ENCODE measurements at regions not wholly inside any gene's neighbourhood (a gene's known extent, or its start where the extent isn't known, plus 50 kb on each side); places are given as distances from the start of the nearest gene placed in this dataset.
"Not testable (repeated sequence)": the region's sequence is repeated elsewhere in the genome, so short reads cannot be mapped to it uniquely, and the experiment has no call there.

- DNase-seq: no peak
These were observed 1048.8 kb upstream of the ACO1 start for GRCh38 chr9:31335529-31336234.

GRCh38 chr9:31336386-31336785 is 1048.1 kb upstream of the ACO1 start:
- no peak for DNase-seq

DNA sequence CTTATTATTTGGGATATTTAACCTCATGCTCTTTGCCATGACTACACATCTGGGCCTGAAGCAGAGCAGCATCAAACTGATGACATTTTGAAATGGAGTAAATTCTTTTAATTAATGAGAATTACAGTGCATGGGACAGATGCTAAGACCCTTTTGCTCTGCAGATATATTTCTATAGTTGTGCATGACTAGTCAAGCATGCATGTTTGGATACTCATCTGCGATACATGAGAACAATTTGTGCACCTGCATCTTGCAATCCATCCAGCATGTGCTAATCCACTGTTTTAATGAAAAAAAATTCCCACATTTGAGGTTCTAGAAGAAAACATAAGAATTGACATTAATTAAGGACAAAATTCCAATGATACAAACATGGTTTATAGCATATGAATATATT is 1047.6 kb upstream of the ACO1 start:
- no peak for DNase-seq

GRCh38 chr9:31347082-31347617 is 1037.3 kb upstream of the ACO1 start:
- no peak for DNase-seq

DNA sequence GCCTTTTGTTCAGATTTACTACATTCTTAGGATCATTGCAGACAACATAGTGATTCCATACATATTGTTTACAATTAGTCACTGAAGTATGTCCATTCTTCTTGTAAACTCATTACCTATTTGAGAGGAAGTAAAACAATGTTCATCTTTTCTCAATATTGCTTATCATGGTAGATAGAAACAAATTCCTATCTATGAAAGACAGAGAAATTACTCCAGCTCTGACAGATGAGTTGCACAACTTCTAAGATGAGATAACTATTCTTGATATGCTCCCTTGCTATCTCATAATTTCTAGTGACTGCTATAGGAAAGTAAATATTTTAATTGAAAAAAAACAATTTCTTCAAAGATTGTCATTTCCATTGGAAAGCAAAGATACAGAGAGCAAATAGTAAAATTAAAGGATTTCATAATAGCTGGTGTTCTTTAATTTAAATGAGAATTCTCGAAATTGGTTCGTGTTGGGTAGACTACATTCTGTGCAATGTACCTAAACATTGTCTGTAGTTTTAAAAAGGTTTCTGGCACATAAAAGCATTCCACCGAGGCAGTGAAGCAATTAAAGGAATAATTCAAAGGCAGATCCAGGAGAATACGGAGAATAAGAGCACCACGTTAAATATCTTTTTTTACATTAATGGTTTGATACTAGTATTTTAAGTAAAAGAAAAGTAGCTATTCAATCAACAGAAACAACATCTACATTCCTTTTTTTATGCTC is 1029.1 kb upstream of the ACO1 start:
- no peak for DNase-seq

- DNase-seq: no peak
These were observed 1028.5 kb upstream of the ACO1 start for GRCh38 chr9:31355965-31356364.

DNA sequence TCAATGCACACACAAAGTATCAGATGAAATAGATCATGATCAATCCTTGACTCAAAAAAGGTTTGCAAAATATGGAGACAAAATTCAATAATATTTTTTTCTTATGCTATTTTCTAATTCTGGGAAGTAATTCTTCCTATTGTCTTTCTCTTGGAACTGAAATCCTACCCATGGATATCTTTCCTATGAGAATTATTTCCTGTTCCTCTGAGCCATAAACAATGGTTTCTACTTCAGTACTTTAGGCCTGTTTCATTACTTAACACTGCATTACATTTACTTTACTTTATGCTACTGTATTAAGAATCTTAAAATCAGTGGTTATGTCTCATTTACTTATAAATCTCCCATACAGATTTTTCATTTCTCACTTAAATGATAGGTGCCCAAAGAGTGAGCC is 1025.4 kb upstream of the ACO1 start:
- no peak for DNase-seq

DNA sequence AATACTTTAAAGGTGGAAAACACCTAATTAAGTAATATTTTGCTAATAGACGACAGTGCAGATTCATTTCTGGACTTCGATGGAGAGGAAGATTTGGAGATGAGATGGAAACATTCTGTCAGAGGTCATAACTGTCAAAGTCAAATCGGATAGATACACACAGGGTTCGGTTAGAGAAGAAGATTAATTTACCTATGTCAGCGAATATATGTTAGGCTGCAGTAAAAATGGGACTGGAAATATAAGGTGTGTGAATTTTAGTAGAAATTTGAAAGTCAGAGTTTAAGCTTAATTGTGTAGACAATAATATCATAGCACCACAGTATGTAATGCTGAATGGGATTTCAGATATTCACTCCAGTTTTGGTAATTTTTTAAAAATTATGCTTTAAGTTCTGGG is 1020.3 kb upstream of the ACO1 start:
- DNase-seq: no peak

DNA sequence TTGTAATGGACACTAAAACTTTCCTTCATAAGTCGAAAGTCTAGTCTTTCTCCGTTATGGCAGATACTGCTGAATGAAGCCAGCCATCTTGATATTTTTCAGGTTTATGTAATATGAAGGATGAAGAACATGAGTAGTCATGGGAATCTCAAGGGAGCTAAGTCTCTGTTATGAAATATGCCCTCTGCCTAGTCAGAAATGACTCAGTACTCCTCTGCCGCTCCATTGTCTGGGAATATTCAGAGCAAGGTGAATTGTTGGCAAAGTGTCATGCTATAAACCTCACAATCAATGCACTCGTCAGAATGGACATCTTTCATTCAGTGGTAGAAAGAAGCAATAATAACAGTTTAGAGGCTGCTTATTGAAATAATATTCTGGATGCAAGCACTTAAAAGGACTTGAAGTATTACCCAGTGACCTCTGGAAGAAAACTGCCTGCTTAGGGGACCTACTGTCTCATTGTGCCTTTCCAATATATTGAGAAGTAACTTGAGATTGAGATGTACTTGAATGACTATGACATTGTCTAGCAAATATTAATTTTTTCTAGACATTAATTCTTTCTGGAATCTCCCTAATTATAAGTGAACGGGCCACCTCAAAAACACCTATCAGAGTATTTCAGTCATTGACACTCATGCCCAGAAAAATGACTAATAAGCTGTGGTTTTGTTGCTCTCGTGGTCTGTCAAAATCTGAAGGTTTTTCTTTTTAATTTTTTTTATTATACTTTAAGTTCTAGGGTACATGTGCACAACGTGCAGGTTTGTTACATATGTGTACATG is 1011.5 kb upstream of the ACO1 start:
- no peak for DNase-seq

DNA sequence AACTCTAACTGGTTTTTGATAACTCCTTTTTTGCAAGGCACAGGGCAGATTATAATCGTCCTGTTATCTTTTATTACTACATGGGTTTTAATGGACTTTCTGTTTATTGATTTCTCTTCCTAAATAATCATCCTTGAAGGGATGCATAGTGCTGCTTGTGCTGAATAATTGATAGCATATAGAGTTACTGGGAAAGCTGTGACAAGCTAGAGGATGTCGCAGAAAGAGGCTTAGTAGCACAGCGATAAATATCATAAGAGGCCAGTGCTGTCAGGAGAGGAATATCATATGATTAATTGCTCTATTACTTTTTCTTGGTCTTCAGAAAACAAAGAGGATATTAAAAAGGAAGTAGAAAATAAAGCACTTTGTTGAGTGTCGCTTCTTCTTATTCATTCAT is 1007.1 kb upstream of the ACO1 start:
- no peak for DNase-seq

DNA sequence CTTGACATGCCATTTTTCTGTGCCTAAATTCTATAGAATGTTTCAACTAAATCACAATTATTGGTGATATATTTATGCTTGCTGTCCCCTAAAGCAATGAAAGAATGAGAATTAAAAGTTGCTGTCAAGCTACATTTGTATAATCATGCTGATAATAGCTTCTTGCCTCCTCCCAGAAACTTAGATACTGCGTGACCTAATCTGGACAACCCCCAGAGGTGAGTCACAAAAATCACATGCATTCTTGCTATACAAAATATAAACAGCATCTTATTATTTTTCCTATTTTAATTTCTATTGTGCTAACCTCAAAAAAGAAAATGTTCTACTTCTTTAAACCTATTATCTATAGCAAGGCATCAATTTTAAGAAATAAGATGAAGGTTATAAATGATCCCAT is 995.8 kb upstream of the ACO1 start:
- DNase-seq: no peak

DNA sequence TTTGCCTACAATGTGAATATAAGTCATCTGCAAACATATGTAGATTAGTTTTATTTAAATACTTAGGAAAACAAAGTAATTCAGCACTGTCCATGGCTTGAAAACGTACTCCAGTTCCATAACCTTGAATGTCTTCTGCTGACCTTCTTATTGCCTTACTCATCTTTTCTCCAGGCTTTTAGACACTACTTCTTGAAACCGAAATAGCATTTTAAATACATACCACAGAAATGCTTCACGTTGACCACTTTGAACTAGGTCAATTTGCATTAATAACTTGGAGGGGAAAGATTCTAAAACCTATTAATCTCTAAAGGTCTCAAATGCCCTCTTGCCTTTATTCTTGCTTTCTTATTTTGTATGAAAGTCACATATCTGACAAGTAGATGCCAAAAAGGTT is 995.4 kb upstream of the ACO1 start:
- no peak for DNase-seq

GRCh38 chr9:31390403-31391025 is 993.9 kb upstream of the ACO1 start:
- DNase-seq: no peak

DNA sequence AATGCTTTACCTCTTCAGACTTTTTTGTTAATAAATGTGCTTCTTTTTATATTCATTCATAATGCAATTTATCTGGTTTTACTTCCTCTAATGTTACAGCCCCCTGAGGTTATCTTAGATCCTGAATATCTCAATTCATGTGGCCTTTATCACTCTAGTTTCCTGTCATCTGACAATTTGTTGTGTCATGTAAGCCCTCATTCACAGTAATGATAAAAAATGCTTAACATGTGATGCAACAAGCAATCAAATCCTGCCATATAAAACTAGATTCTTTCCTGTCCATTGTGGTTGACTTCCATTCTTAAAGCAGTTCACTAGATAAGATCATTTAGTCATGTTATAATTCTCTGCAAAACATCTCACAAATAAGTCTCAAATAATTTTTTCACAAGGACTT is 991.2 kb upstream of the ACO1 start:
- no peak for DNase-seq

- no peak for DNase-seq
These were observed 990.4 kb upstream of the ACO1 start for GRCh38 chr9:31394015-31394473.

- DNase-seq: no peak
These were observed 972.4 kb upstream of the ACO1 start for GRCh38 chr9:31412081-31412480.

GRCh38 chr9:31415164-31415563 is 969.3 kb upstream of the ACO1 start:
- no peak for DNase-seq

DNA sequence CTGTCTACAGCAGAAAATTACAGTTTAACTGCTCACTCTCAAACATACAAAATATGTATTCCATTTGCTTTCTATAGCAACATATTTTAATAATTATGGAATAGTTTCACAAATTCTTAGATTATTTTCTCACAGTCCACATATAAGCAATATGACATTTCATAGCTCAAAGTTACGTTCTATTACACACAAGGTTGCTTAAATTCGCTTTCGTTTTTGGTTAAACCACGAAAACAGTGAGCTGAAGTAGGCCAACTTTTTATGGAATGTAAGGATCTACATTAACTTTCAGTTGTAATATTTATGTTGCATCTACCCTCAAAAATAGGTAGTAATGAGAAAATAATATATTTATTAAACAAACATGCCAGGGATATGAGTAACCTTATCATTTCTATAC is 966.0 kb upstream of the ACO1 start:
- DNase-seq: no peak

DNA sequence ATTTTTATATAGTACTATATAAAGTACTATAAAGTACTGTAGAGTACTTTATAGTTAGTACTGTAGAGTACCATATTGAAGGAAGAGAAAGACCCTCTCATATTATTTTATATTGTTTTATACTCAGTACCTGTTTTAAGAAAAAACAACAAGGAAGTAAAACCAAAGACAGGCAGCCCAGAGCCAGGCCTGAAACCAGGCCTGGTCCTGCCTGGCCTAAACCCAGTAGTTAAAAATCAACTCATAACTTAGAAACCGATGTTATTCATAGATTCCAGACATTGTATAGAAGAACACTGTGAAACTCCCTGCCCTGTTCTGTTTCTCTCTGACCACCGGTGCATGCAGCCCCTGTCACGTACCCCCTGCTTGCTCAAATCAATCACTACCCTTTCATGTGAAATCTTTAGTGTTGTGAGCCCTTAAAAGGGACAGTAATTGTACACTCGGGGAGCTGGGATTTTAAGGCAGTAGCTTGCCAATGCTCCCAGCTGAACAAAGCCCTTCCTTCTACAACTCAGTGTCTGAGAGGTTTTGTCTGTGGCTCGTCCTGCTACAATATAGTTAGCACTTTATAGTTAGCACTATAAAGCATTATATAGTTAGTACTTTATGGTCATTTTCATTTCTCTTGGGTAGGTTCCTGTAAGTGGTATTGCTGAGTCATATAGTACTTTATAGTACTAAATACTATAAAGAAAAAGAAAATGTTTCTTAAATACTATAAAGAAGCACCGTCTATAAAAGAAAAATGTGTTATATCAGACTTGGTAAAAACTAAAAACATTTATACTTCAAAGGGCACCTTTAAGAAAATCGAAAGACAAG is 940.6 kb upstream of the ACO1 start:
- DNase-seq: not testable (repeated sequence)

DNA sequence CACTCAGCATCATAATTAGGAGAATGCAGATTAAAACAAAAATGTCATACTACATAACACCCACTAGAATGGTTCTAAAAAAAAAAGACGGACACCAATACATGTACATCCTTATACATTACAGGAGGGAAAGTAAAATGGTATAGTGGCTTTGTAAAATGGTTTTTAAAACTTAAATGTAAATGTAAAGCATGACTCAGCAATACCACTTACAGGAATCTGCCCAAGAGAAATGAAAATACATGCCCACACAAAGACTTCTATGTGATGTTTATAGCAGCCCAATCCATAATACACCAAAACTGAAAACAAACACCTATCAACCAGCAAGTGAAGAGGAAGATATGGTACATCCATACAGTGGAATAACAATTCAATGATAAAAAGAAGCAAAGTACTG is 939.1 kb upstream of the ACO1 start:
- DNase-seq: no peak

DNA sequence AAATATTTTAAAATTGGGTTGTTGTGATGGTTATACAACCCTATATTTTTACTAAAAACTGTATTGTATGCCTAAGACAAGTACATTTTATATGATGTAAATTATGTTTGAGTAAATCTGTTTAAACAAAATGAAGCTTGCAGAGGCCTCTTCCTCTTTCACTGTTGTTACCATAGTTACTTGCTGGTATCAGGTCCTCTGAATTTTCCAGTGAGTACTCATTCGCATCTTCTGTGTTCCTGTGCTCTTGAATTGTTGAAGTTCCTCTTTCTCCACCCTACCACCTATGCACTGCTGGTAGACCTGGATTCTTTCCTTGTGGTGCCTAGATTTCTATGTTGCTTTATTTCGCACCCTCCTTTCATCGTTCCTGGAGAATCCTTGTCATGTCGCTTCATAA is 938.5 kb upstream of the ACO1 start:
- no peak for DNase-seq

GRCh38 chr9:31467075-31467474 is 917.4 kb upstream of the ACO1 start:
- no peak for DNase-seq

All from cerebellar nuclear complex (tissue), 1 donor.